ENCODE measurements at regions not wholly inside any gene's neighbourhood (a gene's known extent, or its start where the extent isn't known, plus 50 kb on each side); places are given as distances from the start of the nearest gene placed in this dataset.
"Not testable (repeated sequence)": the region's sequence is repeated elsewhere in the genome, so short reads cannot be mapped to it uniquely, and the experiment has no call there.

DNA sequence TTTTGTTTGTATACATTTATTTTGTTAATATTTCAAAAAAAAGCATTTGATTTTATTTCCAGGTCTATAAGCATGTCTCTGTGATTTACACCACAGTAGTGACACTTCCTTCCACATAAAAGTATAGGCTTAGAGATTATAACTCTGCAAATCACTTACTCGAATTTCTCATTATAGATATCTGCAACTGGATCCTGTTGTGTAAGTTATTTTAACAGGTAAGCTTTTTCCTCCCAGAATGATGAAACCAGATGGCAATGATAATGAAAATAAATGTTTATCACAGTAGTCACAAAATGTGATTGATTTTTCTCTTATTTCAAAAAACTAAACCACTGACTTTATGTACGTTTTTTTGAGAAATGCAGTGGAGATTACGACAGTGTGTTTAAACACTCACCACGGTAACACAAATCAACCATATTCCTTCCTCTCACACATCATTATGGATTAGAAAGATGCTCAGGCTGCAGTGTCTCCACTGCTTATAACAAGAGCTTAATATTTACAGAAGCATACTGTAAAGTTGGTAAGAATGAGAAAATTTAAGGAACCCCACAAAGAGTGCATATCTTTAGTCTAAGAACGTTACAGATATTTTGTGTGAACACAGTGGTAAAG is 194.6 kb downstream of the ATXN7L3B start:
- Mint-ChIP-seq H3K4me3 (no peak overlapping the region), H3K4me1 (no peaks in the 10 kb centered on the region), H3K27ac (no peak overlapping the region), H3K36me3 (no peaks in the 10 kb centered on the region), H3K9me3 (no peaks in the 10 kb centered on the region), H3K27me3 (no peaks in the 10 kb centered on the region)
- DNase-seq (no peak), ATAC-seq (replicated peaks) (no peak)

- no peaks in the 10 kb centered on the region for H3K9me3 Mint-ChIP-seq
- ATAC-seq (replicated peaks) (no peak), DNase-seq (no peak)
- H3K4me1 Mint-ChIP-seq, result no peaks in the 10 kb centered on the region
- H3K27me3 Mint-ChIP-seq, result no peaks in the 10 kb centered on the region
- H3K36me3 Mint-ChIP-seq, result no peaks in the 10 kb centered on the region
- H3K4me3 Mint-ChIP-seq, result no peak overlapping the region
- no peak overlapping the region for H3K27ac Mint-ChIP-seq
Observed at GRCh38 chr12:74732826-74733225, 195.2 kb downstream of the ATXN7L3B start.

DNA sequence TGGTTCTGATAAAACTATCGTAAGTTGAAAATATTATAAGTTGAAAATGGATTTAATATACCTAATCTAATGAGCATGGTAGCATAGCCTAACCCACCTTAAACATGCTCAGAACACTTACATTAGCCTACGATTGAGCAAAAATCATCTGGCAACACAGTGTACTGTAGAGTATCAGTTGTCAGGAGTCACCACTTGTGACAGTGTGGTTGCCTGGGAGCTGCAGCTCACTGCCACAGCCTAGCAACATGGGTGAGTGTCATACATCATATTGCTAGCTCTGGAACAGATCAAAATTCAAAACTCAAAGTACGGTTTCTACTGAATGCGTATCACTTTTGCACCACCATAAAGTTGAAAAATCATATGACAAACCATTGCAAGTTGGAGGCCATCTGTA is 203.5 kb downstream of the ATXN7L3B start:
- H3K27me3 Mint-ChIP-seq, result no peaks in the 10 kb centered on the region
- no peaks in the 10 kb centered on the region for H3K9me3 Mint-ChIP-seq
- ATAC-seq (replicated peaks) (no peak), DNase-seq (no peak)
- H3K4me3 Mint-ChIP-seq, result no peak overlapping the region
- H3K36me3 Mint-ChIP-seq, result no peaks in the 10 kb centered on the region
- H3K27ac Mint-ChIP-seq, result no peak overlapping the region
- H3K4me1 Mint-ChIP-seq, result no peaks in the 10 kb centered on the region

DNA sequence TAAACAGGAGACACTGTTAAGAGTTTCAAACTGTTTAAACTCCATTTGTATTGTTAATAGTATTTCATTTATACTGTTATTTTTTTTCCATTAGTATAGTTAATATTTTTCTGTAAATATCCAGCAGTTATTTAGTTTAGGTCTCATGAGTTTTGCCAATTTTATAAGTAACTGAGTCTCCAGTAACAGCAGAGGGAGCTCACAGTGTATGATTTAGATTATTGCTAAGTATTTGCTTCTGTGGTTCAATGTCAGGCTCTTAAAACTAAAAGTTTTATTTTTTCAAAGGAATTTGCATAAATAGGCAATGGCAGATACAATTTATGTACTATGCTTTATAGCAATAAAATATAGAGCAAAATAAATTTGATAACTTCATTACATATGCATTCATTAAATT is 209.7 kb downstream of the ATXN7L3B start:
- no peak for ATAC-seq (replicated peaks)
- no peak for DNase-seq
- no peaks in the 10 kb centered on the region for H3K4me1 Mint-ChIP-seq
- H3K36me3 Mint-ChIP-seq, result no peaks in the 10 kb centered on the region
- no peaks in the 10 kb centered on the region for H3K27me3 Mint-ChIP-seq
- no peak overlapping the region for H3K4me3 Mint-ChIP-seq
- no peak overlapping the region for H3K27ac Mint-ChIP-seq
- peaks cover 0 to 3% of the 10 kb centered on the region in 2 donors for H3K9me3 Mint-ChIP-seq

DNA sequence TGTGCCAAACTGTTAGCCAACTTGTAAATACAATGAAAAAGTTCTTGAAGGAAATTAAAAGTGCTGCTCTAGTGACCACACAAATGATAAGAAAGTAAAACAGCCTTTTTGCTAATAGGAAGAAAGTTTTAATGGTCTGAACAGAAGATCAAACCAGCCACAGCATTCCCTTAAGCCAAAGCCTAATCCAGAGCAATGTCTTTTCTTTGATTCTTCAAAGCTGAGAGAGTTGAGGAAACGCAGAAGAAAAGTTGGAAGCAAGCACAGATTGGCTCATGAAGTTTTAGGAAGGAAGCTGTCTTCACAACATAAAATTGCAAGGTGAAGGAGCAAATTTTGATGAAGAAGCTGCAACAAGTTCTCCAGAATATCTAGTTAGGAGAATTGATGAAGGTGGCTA is 213.8 kb downstream of the ATXN7L3B start:
- no peaks in the 10 kb centered on the region for H3K27me3 Mint-ChIP-seq
- no peaks in the 10 kb centered on the region for H3K36me3 Mint-ChIP-seq
- no peak overlapping the region for H3K27ac Mint-ChIP-seq
- H3K4me1 Mint-ChIP-seq, result no peaks in the 10 kb centered on the region
- H3K4me3 Mint-ChIP-seq, result no peak overlapping the region
- ATAC-seq (replicated peaks) (no peak), DNase-seq (no peak)
- H3K9me3 Mint-ChIP-seq, result peaks cover 4% of the 10 kb centered on the region in 2 donors

DNA sequence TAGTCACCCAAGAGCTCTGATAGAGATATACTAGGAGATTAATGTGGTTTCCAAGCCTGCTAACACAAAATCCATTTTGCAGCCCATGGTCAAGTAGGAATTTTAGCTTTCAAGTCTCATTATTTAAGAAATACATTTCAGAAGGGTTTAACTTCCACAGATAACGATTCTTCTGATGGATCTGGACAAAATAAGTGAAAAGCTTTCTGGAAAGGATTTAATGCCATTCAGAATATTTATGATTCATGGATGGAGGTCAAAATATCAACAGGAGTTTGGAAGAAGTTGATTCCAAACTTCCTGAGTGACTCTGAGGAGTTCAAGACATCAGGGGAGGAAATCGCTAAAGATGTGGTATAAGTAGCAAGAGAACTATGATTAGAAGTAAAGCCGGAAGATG is 214.6 kb downstream of the ATXN7L3B start:
- no peak overlapping the region for H3K27ac Mint-ChIP-seq
- H3K4me1 Mint-ChIP-seq, result no peaks in the 10 kb centered on the region
- H3K36me3 Mint-ChIP-seq, result no peaks in the 10 kb centered on the region
- H3K4me3 Mint-ChIP-seq, result no peak overlapping the region
- no peaks in the 10 kb centered on the region for H3K27me3 Mint-ChIP-seq
- DNase-seq (no peak), ATAC-seq (replicated peaks) (no peak)
- peaks cover 4 to 7% of the 10 kb centered on the region in 2 donors for H3K9me3 Mint-ChIP-seq

DNA sequence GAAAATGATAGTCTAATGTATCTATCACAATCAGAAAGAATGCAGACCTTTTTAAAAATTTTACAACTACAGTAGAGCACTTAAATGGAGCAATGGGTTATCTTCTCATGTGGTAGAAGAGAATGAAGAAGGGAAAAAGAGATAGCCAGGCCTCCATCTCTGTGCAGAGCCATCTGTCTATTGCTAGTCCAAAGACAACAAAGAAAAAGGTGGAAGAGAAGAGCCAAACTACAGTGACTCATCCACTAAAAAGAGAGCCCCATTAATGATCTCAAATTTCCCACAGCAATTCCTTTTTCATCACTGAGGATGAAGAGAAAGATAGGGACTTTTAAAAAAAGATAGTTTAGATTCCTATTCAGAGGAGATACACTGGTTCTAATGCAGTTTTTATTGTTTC is 232.9 kb downstream of the ATXN7L3B start:
- ATAC-seq (replicated peaks) (no peak), DNase-seq (no peak)
- no peaks in the 10 kb centered on the region for H3K27me3 Mint-ChIP-seq
- H3K4me3 Mint-ChIP-seq, result no peak overlapping the region
- H3K9me3 Mint-ChIP-seq, result no peaks in the 10 kb centered on the region
- no peak overlapping the region for H3K27ac Mint-ChIP-seq
- no peaks in the 10 kb centered on the region for H3K4me1 Mint-ChIP-seq
- no peaks in the 10 kb centered on the region for H3K36me3 Mint-ChIP-seq

DNA sequence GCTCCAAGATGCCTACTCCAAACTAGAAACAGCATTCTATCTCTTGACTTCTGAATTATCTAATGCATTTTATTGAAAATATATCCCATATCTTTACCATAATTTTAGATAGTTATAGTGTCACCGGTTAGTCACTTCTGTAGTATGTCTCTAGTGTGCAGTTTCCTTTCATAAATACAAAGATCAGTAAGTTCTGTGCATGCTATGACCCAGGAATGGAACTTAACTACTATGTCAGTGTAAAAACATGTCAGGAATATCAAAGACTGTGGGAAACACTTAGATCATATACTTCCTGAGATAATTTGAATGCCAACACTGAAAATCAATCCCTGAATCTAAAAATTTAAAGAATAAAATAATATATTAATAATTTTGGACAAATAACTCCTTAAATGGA is 237.6 kb downstream of the ATXN7L3B start:
- no peak overlapping the region for H3K4me3 Mint-ChIP-seq
- ATAC-seq (replicated peaks) (no peak), DNase-seq (no peak)
- no peaks in the 10 kb centered on the region for H3K4me1 Mint-ChIP-seq
- no peaks in the 10 kb centered on the region for H3K36me3 Mint-ChIP-seq
- H3K9me3 Mint-ChIP-seq, result no peaks in the 10 kb centered on the region
- no peak overlapping the region for H3K27ac Mint-ChIP-seq
- no peaks in the 10 kb centered on the region for H3K27me3 Mint-ChIP-seq

GRCh38 chr12:74776378-74776777 is 238.7 kb downstream of the ATXN7L3B start:
- DNase-seq (no peak), ATAC-seq (replicated peaks) (no peak)
- Mint-ChIP-seq H3K36me3 (no peaks in the 10 kb centered on the region), H3K4me3 (no peak overlapping the region), H3K9me3 (no peaks in the 10 kb centered on the region), H3K4me1 (no peaks in the 10 kb centered on the region), H3K27me3 (no peaks in the 10 kb centered on the region), H3K27ac (no peak overlapping the region)

DNA sequence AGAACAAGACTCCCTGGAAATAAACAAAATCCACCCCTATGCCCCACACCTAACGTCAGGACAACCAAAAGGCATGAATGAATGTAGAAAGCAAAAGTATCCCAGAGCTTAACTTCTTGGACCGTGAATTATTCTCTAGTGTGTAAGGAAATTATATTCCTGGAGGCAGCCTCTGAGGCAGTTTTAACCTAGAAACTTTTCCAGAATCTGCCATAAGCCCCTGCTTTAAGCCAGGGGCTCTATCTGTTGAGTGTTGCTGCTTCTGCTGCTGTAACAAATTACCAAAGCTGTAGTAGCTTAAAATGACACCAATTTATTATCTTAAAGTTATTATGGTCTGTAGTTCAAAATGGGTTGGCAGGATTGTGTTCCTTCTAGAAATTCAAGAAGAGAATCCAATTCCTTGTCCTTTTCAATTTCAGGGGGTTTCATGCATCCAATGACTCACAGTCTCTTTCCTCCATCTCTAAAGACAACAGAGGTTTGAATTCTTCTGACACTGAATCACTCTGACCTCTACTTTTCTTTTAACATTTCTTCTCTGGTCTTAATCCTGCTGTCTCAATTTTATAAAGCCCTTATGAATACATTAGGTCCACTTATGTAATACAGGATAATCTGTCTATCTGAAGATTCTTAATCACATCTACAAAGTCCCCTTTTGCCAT is 242.7 kb downstream of the ATXN7L3B start:
- DNase-seq (no peak), ATAC-seq (replicated peaks) (no peak)
- no peaks in the 10 kb centered on the region for H3K4me1 Mint-ChIP-seq
- no peaks in the 10 kb centered on the region for H3K27me3 Mint-ChIP-seq
- H3K27ac Mint-ChIP-seq, result no peak overlapping the region
- no peaks in the 10 kb centered on the region for H3K9me3 Mint-ChIP-seq
- H3K4me3 Mint-ChIP-seq, result no peak overlapping the region
- no peaks in the 10 kb centered on the region for H3K36me3 Mint-ChIP-seq

GRCh38 chr12:74780850-74781241 is 243.2 kb downstream of the ATXN7L3B start:
- H3K27ac Mint-ChIP-seq; H3K27me3 Mint-ChIP-seq; H3K4me3 Mint-ChIP-seq; DNase-seq; ATAC-seq (replicated peaks); H3K36me3 Mint-ChIP-seq; H3K4me1 Mint-ChIP-seq; H3K9me3 Mint-ChIP-seq: not testable (repeated sequence)

- H3K36me3 Mint-ChIP-seq, result no peaks in the 10 kb centered on the region
- no peak overlapping the region for H3K4me3 Mint-ChIP-seq
- ATAC-seq (replicated peaks) (no peak), DNase-seq (no peak)
- no peak overlapping the region for H3K27ac Mint-ChIP-seq
- no peaks in the 10 kb centered on the region for H3K4me1 Mint-ChIP-seq
- H3K9me3 Mint-ChIP-seq, result peaks cover 0 to 4% of the 10 kb centered on the region in 2 donors
- H3K27me3 Mint-ChIP-seq, result no peaks in the 10 kb centered on the region
Observed at GRCh38 chr12:74781991-74782485, 244.4 kb downstream of the ATXN7L3B start.

DNA sequence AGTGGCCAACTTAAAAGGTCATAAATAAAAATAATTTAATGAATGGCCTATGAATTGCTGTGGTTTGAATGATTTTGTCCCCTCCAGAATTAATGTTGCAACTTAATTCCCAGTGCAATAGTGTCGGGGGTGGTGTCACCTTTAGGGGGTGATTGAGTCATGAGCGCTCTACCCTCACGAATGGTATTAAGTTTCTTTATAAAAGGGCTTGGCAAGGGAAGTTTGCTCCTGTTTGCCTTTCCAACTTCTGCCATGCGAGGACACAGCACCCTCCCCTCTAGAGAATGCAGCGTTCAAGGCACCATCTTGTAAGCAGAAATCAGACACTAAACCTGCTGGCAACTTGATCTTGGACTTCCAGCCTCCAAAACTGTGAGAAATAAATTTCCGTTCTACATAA is 253.3 kb downstream of the ATXN7L3B start:
- DNase-seq, result no peak
- H3K9me3 Mint-ChIP-seq, result peaks cover 0 to 3% of the 10 kb centered on the region in 2 donors
- H3K27ac Mint-ChIP-seq, result no peak overlapping the region
- no peak overlapping the region for H3K4me3 Mint-ChIP-seq
- no peak for ATAC-seq (replicated peaks)
- no peaks in the 10 kb centered on the region for H3K4me1 Mint-ChIP-seq
- H3K27me3 Mint-ChIP-seq, result no peaks in the 10 kb centered on the region
- H3K36me3 Mint-ChIP-seq, result no peaks in the 10 kb centered on the region

GRCh38 chr12:74791365-74791764 is 253.7 kb downstream of the ATXN7L3B start:
- no peak overlapping the region for H3K27ac Mint-ChIP-seq
- H3K4me3 Mint-ChIP-seq, result no peak overlapping the region
- DNase-seq (no peak), ATAC-seq (replicated peaks) (no peak)
- H3K27me3 Mint-ChIP-seq, result no peaks in the 10 kb centered on the region
- no peaks in the 10 kb centered on the region for H3K4me1 Mint-ChIP-seq
- no peaks in the 10 kb centered on the region for H3K36me3 Mint-ChIP-seq
- peaks cover 0 to 1% of the 10 kb centered on the region in 2 donors for H3K9me3 Mint-ChIP-seq

DNA sequence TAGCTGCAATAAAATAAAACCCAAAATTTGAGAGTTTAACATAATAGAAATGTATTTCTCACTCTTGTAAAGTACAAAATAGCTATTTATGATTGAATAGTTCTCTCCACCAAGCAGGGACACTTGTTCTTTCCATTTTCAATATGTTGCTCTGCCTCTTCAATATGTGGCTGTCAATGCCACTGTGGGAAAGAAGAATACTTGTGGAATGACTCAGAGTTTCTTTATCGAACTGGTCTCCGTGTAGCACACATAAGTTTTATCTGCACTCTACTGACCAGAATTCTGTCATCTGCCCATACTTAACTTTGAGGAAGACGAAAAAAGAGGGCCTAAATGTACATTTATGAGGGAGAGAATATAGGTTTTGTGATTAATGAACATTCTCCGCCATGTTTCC is 256.9 kb downstream of the ATXN7L3B start:
- Mint-ChIP-seq H3K4me3 (no peak overlapping the region), H3K27ac (no peak overlapping the region), H3K9me3 (peaks cover 0 to 5% of the 10 kb centered on the region in 2 donors), H3K27me3 (no peaks in the 10 kb centered on the region), H3K4me1 (no peaks in the 10 kb centered on the region), H3K36me3 (no peaks in the 10 kb centered on the region)
- DNase-seq (no peak), ATAC-seq (replicated peaks) (no peak)
